ENCODE measurements at regions not wholly inside any gene's neighbourhood (a gene's known extent, or its start where the extent isn't known, plus 50 kb on each side); places are given as distances from the start of the nearest gene placed in this dataset.
A peak's percentile ranks its signal among the peaks of the same experiment; 100 is the strongest.
"Not testable (repeated sequence)": the region's sequence is repeated elsewhere in the genome, so short reads cannot be mapped to it uniquely, and the experiment has no call there.

DNA sequence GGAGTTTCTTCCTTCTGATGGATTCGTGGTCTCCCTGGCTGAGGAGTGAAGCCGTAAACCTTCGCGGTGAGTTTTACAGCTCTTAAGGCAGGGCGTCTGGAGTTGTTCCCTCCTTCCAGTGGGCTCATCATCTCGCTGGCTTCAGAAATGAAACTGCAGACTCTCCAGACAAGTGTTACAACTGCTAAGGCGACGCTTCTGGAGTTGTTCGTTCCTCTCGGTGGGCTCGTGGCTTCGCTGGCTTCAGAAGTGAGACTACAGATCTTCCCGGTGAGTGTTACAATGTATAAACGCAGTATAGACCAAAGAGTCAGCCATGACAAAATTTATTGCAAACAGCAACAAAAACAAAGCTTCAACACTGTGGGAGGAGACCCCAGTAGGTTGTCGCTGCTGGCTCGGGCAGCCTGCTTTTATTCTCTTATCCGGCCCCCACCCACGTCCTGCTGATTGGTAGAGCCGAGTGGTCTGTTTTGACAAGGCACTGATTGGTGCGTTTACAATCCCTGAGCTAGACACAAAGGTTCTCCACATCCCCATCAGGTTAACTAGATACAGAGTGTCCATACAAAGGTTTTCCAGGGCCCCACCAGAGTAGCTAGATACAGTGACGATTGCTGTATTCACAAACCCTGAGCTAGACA is 113.2 kb downstream of the GPX5 start:
- no peak for ATAC-seq
- no peak overlapping the region for H3K4me2 ChIP-seq (ENCODE audit: low read length)
- no peaks in the 10 kb centered on the region for H3F3A ChIP-seq (ENCODE audit: low read length, unreplicated experiment)
- intact Hi-C loops (cut with micrococcal nuclease), result no loop called here
- ChIA-PET POLR2A (ENCODE audit: unreplicated experiment) (no interaction called here), CTCF (no interaction called here)
- H3K4me1 ChIP-seq (ENCODE audit: insufficient read depth, low read length), result peaks cover 9% of the 10 kb centered on the region; the same call in 1 of the 2 replicates
- no peak overlapping the region for H3K9ac ChIP-seq (ENCODE audit: low read length)
- H3K36me3 ChIP-seq (ENCODE audit: low read depth, low read length), result no peaks in the 10 kb centered on the region
- no peaks in the 10 kb centered on the region for H3K9me3 ChIP-seq (ENCODE audit: low read length)
- TF ChIP-seq EZH2phosphoT487 (IDR thresholded peaks at IDR 0.05; ENCODE audit: borderline replicate concordance, low read length) (no peak), CTCF (conservative IDR thresholded peaks at IDR 0.05; ENCODE audit: low read depth, low read length) (no peak), EZH2 (IDR thresholded peaks at IDR 0.05; ENCODE audit: low read length, unreplicated experiment) (no peak)
- no peak overlapping the region for H3K4me3 ChIP-seq (ENCODE audit: low read length)
- no peaks in the 10 kb centered on the region for H3K27me3 ChIP-seq (ENCODE audit: low read length)
- H3K27ac ChIP-seq (ENCODE audit: low read length), result no peak overlapping the region
- DNase-seq, result no peak
- no peak overlapping the region for H2AFZ ChIP-seq (ENCODE audit: low read length)
- H4K20me1 ChIP-seq (ENCODE audit: low read length), result no peaks in the 10 kb centered on the region
- no peaks in the 10 kb centered on the region for H3K9me2 ChIP-seq (replicated peaks; ENCODE audit: low read length)
- BruUV-seq (replicated peaks), result no TSS peak
- no peaks in the 10 kb centered on the region for H3K79me2 ChIP-seq (ENCODE audit: low read length)

GRCh38 chr6:28639445-28640290 is 114.0 kb downstream of the GPX5 start:
- H3K79me2 ChIP-seq (ENCODE audit: low read length); H3K4me2 ChIP-seq (ENCODE audit: low read length); H3K9ac ChIP-seq (ENCODE audit: low read length); H3K4me1 ChIP-seq (ENCODE audit: insufficient read depth, low read length); H3K27ac ChIP-seq (ENCODE audit: low read length); H2AFZ ChIP-seq (ENCODE audit: low read length); BruUV-seq (replicated peaks); H3K9me3 ChIP-seq (ENCODE audit: low read length); ATAC-seq; H3K4me3 ChIP-seq (ENCODE audit: low read length); H3K9me2 ChIP-seq (replicated peaks; ENCODE audit: low read length); H3F3A ChIP-seq (ENCODE audit: low read length, unreplicated experiment); DNase-seq; intact Hi-C loops (cut with micrococcal nuclease); CTCF ChIA-PET; H3K36me3 ChIP-seq (ENCODE audit: low read depth, low read length); POLR2A ChIA-PET (ENCODE audit: unreplicated experiment); H4K20me1 ChIP-seq (ENCODE audit: low read length); H3K27me3 ChIP-seq (ENCODE audit: low read length): not testable (repeated sequence)

DNA sequence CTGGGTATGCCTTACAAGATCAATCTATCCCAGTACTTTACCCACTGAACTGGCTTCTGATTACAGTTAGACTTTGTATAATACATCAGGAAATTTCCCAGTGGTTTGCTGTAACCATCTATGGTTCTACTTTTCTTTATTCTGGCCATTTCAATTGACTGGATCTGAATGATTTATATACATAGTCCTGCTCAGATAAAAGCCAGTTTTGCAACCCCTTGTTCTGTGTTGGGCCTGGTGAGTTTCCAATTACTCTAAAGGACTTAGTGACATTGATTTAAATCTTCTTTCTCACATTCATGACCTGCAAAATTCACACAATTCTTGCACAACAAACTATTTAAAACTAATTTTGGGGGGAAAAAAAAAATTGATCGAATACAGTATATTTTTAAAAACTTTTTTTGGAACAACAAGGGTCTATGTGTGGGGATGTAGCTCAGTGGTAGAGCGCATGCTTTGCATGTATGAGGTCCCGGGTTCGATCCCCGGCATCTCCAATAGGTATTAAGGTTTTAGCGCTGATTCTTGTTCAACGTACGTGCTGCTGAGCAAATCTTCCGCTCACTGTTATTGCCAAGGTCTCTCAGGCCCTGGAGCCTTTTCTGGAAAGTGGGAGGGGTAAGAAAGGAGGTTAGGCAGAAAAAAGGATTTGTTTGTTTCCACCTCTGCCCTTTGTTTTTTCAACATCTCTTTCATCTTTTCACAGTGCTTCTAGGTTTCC is 117.5 kb downstream of the GPX5 start:
- H3K9me3 ChIP-seq (ENCODE audit: low read length), result no peaks in the 10 kb centered on the region
- no peaks in the 10 kb centered on the region for H3F3A ChIP-seq (ENCODE audit: low read length, unreplicated experiment)
- no peak overlapping the region for H3K4me3 ChIP-seq (ENCODE audit: low read length)
- ChIA-PET CTCF (no interaction called here), POLR2A (ENCODE audit: unreplicated experiment) (no interaction called here)
- peak; percentile 74 for DNase-seq
- no peak overlapping the region for H3K4me2 ChIP-seq (ENCODE audit: low read length)
- no peaks in the 10 kb centered on the region for H4K20me1 ChIP-seq (ENCODE audit: low read length)
- peak; percentile 63; the same call in 1 of the 2 replicates for ATAC-seq
- no peaks in the 10 kb centered on the region for H3K4me1 ChIP-seq (ENCODE audit: insufficient read depth, low read length)
- no peaks in the 10 kb centered on the region for H3K27me3 ChIP-seq (ENCODE audit: low read length)
- no peaks in the 10 kb centered on the region for H3K79me2 ChIP-seq (ENCODE audit: low read length)
- no peaks in the 10 kb centered on the region for H3K36me3 ChIP-seq (ENCODE audit: low read depth, low read length)
- no TSS peak for BruUV-seq (replicated peaks)
- H3K9me2 ChIP-seq (replicated peaks; ENCODE audit: low read length), result no peaks in the 10 kb centered on the region
- no peak overlapping the region for H2AFZ ChIP-seq (ENCODE audit: low read length)
- H3K9ac ChIP-seq (ENCODE audit: low read length), result no peak overlapping the region
- TF ChIP-seq EZH2 (IDR thresholded peaks at IDR 0.05; ENCODE audit: low read length, unreplicated experiment) (no peak), CTCF (conservative IDR thresholded peaks at IDR 0.05; ENCODE audit: low read depth, low read length) (no peak), EZH2phosphoT487 (IDR thresholded peaks at IDR 0.05; ENCODE audit: borderline replicate concordance, low read length) (no peak)
- no peak overlapping the region for H3K27ac ChIP-seq (ENCODE audit: low read length)
- intact Hi-C loops (cut with micrococcal nuclease), result no loop called here

Data from PC-3 (cell line).